ENCODE measurements at regions not wholly inside any gene's neighbourhood (a gene's known extent, or its start where the extent isn't known, plus 50 kb on each side); places are given as distances from the start of the nearest gene placed in this dataset.
"Not testable (repeated sequence)": the region's sequence is repeated elsewhere in the genome, so short reads cannot be mapped to it uniquely, and the experiment has no call there.

- TF ChIP-seq CTCF (conservative IDR thresholded peaks at IDR 0.05); EZH2 (IDR thresholded peaks at IDR 0.05; ENCODE audit: low read depth): not testable (repeated sequence)
These were observed 624.7 kb upstream of the DEFB115 start for GRCh38 chr20:30632773-30633172.
